ENCODE measurements at regions not wholly inside any gene's neighbourhood (a gene's known extent, or its start where the extent isn't known, plus 50 kb on each side); places are given as distances from the start of the nearest gene placed in this dataset.
"Not testable (repeated sequence)": the region's sequence is repeated elsewhere in the genome, so short reads cannot be mapped to it uniquely, and the experiment has no call there.

GRCh38 chr18:27378431-27379095 lies 193.5 kb upstream of the CHST9 start:
- ATAC-seq (no peak), DNase-seq (peak; percentile 4)

GRCh38 chr18:27377251-27377650 lies 192.1 kb upstream of the CHST9 start:
- ATAC-seq = no peak
- no peak for DNase-seq

GRCh38 chr18:27372386-27372785 lies 187.3 kb upstream of the CHST9 start:
- no peak for ATAC-seq
- DNase-seq = no peak

- DNase-seq = no peak
- no peak for ATAC-seq
Observed at GRCh38 chr18:27366665-27367064, 181.6 kb upstream of the CHST9 start.

GRCh38 chr18:27366151-27366550 lies 181.0 kb upstream of the CHST9 start:
- DNase-seq (no peak), ATAC-seq (no peak)

- ATAC-seq = no peak
Observed at GRCh38 chr18:27363872-27364271, 178.8 kb upstream of the CHST9 start.

GRCh38 chr18:27361477-27361876 lies 176.4 kb upstream of the CHST9 start:
- no peak for DNase-seq
- no peak for ATAC-seq

More at GRCh38 chr18:27363872-27364271, 178.8 kb upstream of the CHST9 start:
- DNase-seq = no peak

- DNase-seq = no peak
- ATAC-seq = no peak
Observed at GRCh38 chr18:27355308-27355707, 170.2 kb upstream of the CHST9 start.

GRCh38 chr18:27353273-27353672 lies 168.2 kb upstream of the CHST9 start:
- ATAC-seq = no peak

GRCh38 chr18:27349284-27349882 lies 164.3 kb upstream of the CHST9 start:
- DNase-seq = no peak
- no peak for ATAC-seq

More at GRCh38 chr18:27353273-27353672, 168.2 kb upstream of the CHST9 start:
- DNase-seq = no peak

GRCh38 chr18:27331606-27332005 lies 146.5 kb upstream of the CHST9 start:
- DNase-seq (no peak), ATAC-seq (no peak)

- no peak for DNase-seq
- ATAC-seq = no peak
Observed at GRCh38 chr18:27314996-27315395, 129.9 kb upstream of the CHST9 start.

- DNase-seq (no peak), ATAC-seq (no peak)
Observed at GRCh38 chr18:27313678-27314077, 128.6 kb upstream of the CHST9 start.

GRCh38 chr18:27312853-27313252 lies 127.7 kb upstream of the CHST9 start:
- DNase-seq = no peak
- no peak for ATAC-seq

GRCh38 chr18:27312153-27312552 lies 127.0 kb upstream of the CHST9 start:
- DNase-seq = no peak
- no peak for ATAC-seq

GRCh38 chr18:27311114-27311513 lies 126.0 kb upstream of the CHST9 start:
- no peak for DNase-seq
- ATAC-seq = no peak

GRCh38 chr18:27301615-27302378 lies 116.7 kb upstream of the CHST9 start:
- DNase-seq (no peak), ATAC-seq (no peak)

- no peak for ATAC-seq
- no peak for DNase-seq
Observed at GRCh38 chr18:27298214-27298804, 113.2 kb upstream of the CHST9 start.

GRCh38 chr18:27285973-27286562 lies 101.0 kb upstream of the CHST9 start:
- not testable (repeated sequence) for ATAC-seq

GRCh38 chr18:27278131-27278530 lies 93.0 kb upstream of the CHST9 start:
- DNase-seq (no peak), ATAC-seq (no peak)

More at GRCh38 chr18:27285973-27286562, 101.0 kb upstream of the CHST9 start:
- DNase-seq = not testable (repeated sequence)

- no peak for DNase-seq
- ATAC-seq = no peak
Observed at GRCh38 chr18:27277554-27277953, 92.4 kb upstream of the CHST9 start.

- DNase-seq = no peak
- ATAC-seq = no peak
Observed at GRCh38 chr18:27276886-27277285, 91.8 kb upstream of the CHST9 start.
